GM19468 (cell line): ENCODE measurements at regions not wholly inside any gene's neighbourhood (a gene's known extent, or its start where the extent isn't known, plus 50 kb on each side); places are given as distances from the start of the nearest gene placed in this dataset.

Source experiments
- ATAC-seq: cut with Tn5 transposase; IDR thresholded peaks from one replicate; pipeline ENCODE4 v1.9.1; 2021; ENCODE audit warnings: mild to moderate bottlenecking, moderate library complexity, moderate number of reproducible peaks; ENCODE audit not compliant: unreplicated experiment; ENCODE audit errors: extremely low read depth

DNA sequence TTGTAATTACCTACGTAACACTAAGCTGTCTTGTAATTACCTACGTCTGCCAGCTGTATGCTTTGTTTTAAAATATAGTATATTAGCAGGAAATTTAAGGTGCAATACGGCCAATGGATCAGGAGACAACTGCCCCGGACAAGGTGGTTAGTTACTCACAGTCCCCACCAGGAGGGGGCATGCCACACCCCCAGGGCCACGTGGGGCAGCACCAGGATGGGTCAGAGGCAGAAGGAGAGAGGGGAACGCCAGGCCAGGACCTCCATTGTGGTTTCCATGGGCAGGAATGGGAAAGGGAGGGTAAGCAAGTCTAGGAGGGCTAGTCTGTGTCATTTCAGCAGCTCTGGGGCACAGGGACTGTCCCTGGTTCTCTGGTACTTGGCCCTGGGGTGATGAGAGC, 140.1 kb downstream of the URI1 start:
- ATAC-seq = no peak

DNA sequence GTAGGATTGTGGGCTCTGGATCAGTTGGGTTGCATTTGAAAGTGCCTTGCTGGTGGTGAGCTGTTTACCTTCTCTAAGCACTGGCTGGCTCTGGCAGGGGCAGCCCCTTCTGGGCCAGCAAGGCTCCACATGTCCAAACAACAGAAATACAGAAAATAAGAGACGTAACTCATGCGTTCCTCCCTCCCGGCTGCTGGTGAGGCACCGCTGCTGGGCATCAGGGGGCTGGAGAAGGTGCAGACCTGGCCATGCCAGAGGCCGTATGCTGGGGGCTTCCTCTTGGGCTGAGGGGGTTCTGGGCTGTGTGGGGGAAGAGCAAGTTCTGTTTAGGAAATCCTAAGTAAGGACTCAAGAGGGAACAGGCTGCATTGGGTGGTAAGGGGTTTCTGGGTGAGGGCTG, 140.6 kb downstream of the URI1 start:
- ATAC-seq = no peak

DNA sequence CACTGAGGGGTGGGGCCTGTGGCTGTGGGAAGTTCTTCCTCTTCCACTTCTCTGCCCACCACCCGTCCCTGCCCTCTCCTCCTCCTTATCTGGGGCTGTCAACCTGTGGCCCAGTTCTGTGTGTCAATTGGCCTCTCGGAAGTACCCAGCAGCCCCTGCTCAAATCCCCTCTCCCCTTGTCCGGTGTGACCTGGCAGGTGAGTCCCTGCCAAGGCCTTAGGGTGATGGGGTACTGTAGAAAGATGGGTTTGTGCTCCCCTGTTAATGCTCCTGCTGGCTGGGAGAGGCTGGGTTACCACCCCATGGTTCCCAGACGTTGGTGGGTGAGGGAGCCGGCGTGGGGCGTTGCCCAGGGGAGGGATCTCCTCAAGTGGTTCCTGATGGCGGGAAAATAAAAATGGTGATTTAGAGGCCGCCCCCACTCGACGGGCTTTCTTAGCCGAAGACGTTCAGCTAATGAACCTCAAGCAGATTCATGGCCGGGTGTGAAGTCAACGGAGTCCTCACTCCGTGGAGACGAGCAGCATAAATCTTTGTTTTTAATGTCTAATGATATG, 141.2 kb downstream of the URI1 start:
- ATAC-seq = no peak

DNA sequence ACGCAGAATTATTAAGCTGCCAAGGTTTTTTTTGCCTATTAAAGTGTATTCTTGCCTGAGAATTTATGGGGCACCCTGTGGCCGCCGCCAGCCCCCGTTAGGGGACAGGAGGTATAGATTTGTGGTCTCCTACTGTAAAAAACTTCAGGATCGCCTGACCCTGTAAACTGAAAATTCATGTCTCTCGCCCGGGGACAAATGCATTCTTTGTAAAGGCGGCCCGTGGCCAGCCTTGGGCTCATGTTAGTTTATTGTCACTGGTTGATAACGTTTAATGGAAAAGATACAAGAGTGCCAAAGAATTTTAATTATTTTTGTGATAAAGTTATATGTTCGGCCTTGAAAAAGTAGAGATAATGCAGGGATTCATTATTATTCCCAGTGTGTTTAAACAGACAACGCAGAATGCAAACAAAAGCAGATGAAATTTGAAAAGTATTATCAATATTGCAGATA, 141.7 kb downstream of the URI1 start:
- no peak for ATAC-seq

DNA sequence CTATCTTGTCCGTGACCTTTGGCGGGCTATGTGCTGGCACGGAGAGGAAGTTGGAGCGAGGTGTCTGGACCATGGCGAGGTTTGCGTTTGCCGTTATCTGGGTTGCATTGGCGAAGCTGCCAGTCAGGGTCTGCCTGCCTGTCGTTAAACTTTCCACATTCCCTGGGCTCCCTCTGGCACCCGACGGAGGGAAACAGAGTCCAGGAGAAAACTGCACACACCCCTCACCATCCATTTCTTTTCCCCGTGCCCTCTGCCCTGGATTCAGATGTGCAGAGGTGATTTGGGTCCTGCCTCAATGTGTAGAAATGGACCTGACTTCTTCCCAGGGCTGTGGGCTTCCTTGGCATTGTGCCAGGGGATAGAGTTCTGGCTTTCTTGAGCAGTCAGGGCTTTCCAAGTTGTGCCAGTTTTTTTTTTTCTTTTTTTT, 142.4 kb downstream of the URI1 start:
- no peak for ATAC-seq

DNA sequence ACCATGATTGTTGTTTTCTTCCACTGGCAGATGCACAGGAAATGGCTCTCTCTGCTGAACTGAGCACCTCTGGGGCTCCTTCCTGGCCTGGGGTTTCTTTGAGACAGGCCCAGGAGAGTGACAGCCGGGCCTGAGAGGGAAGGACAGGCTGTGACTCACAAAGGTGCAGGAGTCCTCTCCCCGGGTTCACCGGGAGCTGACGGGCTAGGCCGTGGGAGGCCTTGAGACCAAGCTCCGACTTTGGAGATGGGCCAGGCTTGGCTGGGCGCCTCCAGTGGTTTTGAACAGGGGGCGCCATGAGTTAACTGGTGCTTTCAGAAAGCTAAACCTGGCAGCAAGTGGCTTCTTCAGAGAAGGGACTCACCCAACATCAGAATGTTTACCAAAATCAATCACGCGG, 143.4 kb downstream of the URI1 start:
- ATAC-seq = no peak

DNA sequence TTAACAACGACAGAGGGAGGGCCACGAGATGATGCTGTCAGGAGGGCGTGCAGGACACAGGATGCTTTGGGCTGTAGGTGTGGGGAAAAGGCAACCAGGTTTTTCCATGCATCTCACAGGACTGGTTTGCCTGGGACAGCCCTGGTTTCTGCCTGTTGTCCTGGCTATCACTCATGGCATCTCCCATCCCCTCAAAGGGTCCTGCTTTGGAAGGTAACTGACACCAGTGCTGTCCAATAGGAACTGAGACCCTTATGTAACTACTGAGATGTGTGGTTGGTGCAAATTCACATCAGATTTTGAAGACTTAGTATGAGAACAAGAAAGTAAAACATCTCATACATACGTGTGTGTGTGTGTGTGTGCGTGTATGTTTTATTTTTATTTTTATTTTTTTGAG, 144.2 kb downstream of the URI1 start:
- no peak for ATAC-seq

DNA sequence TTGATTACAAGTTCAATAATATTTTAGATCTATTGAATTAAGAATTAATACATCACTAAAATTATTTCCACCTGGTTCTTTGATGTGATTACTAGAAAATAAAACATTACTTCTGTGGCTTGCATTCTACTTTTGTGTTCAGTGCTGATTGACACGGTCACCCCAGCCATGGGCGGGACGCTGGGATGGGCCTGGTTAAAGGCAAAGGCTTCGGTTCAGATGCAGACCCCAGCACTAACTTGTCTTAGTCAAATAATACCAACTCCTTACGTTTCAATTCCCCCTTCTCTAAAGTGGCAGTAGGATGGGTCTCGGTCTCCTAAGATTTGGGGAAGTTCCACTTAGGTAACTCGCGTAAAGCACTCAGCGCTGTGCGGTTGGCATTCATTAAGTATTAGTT, 144.9 kb downstream of the URI1 start:
- ATAC-seq = no peak

DNA sequence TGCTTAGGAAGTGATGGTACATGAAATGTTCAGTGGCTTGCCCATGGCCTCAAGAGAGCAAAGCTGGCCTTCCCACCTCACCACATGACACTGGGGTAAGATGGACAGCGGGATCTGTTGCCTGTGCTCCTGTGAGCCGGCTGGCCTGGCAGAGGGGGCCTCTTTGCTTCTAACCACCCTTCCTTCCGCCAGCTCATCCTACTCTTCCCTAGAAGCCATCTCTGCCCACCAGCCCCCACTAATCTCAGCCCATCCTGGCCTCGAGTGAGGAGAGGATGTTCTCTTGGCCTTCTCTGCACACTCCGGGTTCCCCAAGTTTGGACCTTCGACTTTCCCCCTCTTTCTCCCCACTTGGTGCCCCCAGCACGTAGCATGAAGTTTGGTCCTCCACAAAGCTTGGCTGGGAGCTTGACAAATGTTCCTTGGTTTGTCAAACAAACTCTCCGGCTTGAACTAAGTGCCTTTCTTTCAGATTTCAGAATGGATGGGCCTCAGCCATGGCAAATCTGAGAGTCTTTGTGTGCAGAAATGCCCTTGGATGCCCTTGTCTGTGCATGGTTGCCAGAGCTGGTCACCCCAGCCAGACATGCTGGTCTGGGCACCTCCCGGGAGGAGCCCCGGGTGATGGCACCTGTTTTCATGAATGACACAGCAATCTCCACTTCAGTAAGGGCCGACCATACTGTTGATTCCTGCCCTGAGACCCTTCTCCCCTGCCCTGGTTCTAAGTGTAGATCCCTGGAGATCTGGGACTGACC, 145.5 kb downstream of the URI1 start:
- ATAC-seq = no peak

DNA sequence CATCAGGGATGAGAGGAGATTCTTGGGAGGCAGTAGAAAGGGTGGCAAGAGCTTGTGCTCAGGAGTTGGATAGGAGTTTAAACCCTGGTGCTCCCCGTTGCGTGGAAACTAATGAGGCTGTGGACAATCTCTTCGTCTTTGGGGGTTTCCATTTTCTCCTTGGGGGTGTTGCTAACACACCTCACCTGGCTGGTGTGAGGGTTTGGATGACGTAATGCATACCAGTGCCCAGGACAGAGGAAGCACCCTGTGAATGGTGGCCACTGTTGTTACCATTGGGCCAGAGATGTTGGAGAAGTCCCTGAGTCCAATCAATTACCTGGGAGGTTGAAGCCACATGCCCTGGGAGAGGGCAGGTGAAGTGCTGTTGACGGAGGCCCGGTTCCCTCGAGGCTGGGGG, 146.5 kb downstream of the URI1 start:
- ATAC-seq = no peak

DNA sequence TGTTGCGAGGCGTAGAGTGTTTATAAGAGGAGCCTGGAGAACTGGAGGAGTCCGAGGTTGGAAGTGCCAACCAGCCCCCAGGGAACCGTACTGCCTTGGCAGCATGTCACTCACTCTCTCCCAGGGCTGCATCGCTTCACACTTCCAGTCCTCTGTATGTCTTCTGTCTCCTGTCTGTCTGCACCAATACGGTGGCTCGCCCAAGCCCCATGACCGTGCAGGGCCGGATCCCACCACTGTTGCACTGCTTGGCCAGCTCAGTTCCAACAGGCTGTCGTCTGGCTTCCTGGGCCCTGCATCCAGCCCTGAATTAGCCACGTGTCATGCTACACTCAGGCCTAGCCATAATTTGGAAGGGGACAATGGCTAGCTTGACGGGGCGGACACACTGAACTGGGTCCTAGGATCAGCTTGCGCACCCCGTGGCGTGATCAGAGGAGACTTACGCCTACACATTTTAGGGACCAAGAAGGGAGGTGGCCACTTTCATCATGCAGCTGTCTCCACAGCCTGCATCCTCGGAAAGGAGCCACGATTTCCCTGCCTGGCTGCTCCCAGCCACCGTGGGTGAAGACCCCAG, 147.1 kb downstream of the URI1 start:
- no peak for ATAC-seq

DNA sequence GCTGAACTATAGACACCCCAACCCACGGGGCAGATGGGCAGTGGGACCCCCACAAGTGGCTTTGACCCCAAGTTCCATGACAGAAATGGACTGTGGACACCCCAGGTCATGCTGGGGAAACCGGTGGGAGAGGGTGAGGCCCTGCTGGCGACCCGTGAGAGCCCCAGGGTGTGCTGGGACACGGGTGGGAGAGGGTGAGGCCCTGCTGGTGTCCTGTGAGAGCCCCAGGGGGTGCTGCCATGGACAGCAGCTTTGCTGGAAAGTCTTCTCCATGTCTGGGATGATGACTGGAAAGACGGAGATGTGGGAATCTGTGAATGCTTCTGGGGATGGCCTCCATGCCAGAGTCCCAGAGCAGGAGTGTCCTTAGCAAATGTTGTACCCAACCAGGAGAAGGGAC, 148.4 kb downstream of the URI1 start:
- no peak for ATAC-seq

DNA sequence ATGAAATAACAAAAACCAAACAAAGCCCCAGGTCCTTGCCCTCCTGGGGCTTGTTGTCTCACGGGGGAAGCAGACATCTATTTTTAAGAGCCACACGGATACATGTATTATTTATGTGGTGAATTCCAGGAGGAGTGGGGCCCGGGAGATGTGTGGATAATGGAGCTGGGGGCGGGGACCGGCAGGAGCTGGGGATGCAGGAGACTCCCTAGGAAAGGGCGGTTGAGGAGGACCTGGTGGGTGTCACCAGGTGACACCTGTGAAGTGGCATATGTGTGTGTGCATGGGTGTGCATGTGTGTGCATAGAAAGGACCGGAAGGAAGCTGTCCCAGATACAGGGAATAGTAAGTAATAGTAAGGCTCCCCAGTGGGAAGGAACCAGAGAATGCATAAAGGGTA, 148.9 kb downstream of the URI1 start:
- no peak for ATAC-seq

DNA sequence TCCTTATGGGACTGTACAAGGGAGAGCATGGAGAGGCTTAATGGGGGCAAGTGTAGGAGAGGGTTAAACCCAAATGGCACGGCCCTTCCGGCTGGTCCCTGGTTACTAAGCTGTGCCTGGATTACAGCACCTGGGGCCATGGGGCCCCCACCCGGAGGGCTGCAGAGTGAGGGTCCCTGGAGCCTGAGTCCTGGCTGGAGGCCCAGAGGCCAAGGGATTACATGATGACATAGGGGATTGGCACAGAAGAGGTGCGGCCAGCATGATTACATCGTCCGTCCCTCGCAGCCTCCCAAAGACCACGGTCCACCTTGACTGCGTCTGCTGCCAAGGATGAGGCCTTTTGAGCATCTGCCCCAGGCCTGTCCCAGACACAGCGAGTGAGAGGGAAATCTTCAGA, 149.4 kb downstream of the URI1 start:
- ATAC-seq = no peak

DNA sequence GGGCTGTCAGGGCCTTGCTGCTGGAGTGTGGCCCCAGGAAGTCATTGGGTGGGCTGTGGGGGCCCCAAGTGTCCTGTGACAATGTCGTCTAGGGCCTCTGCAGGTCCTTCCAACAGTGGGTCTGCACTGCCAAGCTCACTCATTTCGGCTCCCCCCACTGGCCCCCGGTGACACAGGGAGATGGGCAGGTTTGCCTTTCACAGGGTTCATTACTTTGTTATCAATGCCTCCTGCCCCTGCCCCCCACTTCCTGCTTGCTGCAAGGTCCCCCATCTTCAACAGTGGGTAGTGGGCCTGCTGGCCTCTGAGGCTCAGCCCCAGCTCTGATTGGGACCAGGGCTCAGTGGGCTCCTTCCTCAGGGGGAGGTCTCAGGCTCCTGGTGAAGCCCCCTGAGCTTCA, 149.8 kb downstream of the URI1 start:
- no peak for ATAC-seq

DNA sequence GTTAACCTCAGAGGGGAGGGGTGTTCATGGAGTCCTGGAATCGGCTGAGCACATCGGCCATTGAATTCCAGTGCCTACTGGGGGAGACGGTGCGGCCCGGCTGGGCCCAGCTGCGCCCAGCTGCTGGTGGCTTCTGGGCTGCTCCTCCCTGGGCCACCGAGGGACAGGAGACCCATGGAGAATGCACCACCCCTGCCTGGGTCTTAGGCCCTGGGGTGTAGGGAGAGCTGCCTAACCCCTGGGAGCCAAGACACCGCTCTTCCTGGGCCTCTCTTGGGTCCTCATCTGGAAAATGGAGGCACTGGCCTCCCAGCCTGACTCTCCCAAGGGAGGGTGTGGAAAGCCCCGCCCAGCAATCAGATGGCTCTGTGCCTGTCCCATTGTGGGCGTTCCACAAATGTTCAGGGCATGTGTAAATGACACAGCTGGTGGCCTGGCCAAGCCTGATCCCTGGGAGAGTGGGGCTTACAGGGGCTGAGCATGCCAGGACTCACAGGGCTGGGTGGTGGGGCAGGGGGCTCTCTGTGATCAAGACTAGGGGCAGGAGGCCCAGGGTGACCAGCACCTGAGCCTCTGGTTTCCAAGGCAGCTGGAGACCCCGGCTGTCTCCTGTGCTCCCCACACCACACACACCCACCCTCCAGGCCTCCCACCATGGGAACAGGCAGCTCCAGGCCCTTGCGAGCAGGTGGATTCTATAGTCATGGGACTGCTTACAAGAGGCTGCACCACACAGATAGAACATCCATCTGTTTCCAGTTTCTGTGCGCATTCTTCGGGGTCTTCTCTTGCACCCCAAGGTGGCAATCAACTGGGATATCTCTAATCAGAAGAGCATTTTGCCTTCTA, 150.9 kb downstream of the URI1 start:
- ATAC-seq = no peak

DNA sequence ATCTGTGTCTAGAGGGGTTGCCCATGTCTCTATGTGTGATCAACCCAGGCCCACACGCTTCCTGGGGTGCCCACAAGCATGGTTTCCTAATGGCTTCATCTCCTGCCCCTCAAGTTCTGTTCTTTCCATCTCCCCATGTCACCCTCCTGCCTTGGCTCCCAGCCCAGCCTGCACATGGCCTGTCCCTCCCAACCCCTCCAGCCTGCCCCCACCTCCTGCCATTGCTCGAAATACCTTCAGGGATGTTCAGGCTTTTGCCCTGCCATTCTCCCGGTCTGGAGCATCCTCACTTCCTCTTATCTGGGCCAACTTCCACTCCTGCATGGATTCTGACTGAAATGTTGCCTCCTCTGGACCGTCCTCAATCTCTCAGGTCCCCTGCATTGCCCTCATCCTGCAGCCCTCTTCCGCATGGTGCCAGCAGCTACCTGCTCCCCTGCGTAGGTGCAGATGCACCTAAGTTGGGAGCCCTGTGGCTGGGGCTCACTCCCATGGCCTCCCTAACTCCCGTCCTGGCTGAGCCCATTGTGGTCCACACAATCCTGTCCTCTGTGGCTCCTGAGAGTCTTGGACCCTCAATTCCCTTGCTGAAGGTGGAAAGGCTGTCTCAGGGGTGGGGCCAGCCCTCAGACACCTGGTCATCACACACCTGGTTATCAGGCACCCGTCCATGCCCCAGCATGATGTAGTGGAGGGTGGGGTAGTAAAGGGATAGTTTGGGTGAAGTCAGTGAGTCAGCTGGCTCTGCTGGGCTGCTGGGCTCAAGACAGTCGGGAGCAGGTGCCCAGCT, 152.1 kb downstream of the URI1 start:
- ATAC-seq = no peak

DNA sequence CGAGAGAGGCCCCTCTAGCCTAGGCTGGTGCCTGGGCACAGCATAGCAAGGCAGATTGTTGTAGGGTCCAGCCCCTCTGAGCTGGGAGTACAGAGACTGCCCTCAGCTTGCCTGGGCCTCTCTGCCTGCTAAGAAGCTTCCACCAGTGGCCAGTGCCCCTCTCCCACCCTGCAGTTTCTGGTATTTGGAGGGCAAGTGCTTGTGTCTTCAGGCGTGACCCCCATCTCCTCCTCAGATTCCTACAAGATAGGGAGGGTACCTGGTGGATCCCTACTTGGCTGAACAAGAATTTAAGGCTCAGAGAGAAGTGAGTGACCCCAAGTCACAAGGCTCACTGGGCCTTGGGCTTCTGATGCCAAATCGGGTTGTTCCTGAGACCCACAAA, 152.7 kb downstream of the URI1 start:
- no peak for ATAC-seq

DNA sequence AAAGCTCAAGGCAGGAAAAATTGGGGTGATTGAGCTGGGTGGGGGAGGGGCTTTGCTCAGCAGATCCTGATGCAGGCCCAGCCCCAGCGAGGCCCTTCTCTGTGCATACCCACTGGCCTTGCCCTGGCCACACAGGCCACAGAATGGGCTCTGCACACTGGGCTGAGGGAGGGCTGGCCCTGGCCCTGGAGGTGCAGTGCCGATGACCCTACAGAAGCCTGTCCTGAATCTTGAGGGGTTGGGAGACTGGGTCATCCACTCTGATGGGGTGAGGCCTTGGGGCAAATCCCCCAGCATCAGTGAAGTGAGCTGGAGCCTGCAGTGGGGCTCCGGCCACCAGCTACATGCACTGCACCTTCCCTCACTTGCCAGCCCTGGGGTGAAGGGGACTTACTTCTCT, 153.1 kb downstream of the URI1 start:
- no peak for ATAC-seq
